ENCODE measurements at regions not wholly inside any gene's neighbourhood (a gene's known extent, or its start where the extent isn't known, plus 50 kb on each side); places are given as distances from the start of the nearest gene placed in this dataset.

DNA sequence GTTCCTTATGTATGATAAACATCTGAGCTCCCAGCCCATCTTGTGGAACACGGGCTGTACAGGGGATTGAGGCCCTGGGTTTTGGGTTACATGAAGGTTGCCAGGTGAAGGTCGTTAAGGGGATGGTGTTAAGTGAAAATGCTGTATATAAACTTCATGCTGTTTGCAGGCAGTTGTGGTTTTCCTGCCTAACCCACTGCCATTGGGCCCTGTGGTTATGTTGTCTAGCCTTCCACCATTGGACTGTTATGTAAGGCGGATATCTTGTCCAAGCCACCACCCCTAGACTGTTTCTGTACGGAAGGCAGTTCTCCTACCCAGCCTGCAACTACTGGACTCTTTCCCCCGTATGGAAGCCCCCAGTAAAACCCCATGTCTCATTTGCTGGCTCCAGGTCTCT is 246.1 kb downstream of the KIF4B start:
- H3K9me2 ChIP-seq (ENCODE audit: insufficient read depth): no peaks in the 10 kb centered on the region
- no peak overlapping the region for H2AFZ ChIP-seq (ENCODE audit: low read depth, low read length, poor library complexity, severe bottlenecking)
- H3K9me3 ChIP-seq (ENCODE audit: control insufficient read depth in 1 of 2, insufficient read depth in 1 of 2, low read depth in 1 of 2, low read length in 2 of 2): no peaks in the 10 kb centered on the region
- ChIA-PET RAD21 (ENCODE audit: low non-redundant PET in 1 of 2, low total read pairs in 2 of 2, uncharacterized antibody in 2 of 2, unreplicated experiment in 2 of 2) (no interaction called here), POLR2A (no interaction called here), CTCF (no interaction called here)
- no TSS peak for BruUV-seq (replicated peaks)
- H4K20me1 ChIP-seq (ENCODE audit: insufficient read depth): no peaks in the 10 kb centered on the region
- no peak overlapping the region for H3K9ac ChIP-seq (ENCODE audit: low read length)
- intact Hi-C loops (cut with micrococcal nuclease): loop anchor here (2.0 kb wide), 1 partner anchor 121 kb away; no protein-coding TSS in a partner anchor
- peaks cover 12% of the 10 kb centered on the region; the same call in 1 of the 2 replicates for H3K27me3 ChIP-seq (ENCODE audit: insufficient read depth, low read length)
- no peak overlapping the region for H3K4me3 ChIP-seq (replicated peaks in 1 of 2; ENCODE audit: low read depth in 1 of 2, low read length in 2 of 2)
- ATAC-seq: no peak
- H3K4me2 ChIP-seq (ENCODE audit: low read length): no peak overlapping the region
- no peaks in the 10 kb centered on the region for H3K36me3 ChIP-seq (ENCODE audit: control insufficient read depth in 1 of 2, insufficient read depth in 2 of 2, low read length in 2 of 2)
- TF ChIP-seq EZH2 (IDR thresholded peaks at IDR 0.05) (no peak), ZNF274 (IDR thresholded peaks at IDR 0.05; ENCODE audit: low read depth, low read length) (no peak)
- no peaks in the 10 kb centered on the region for H3K79me2 ChIP-seq (ENCODE audit: insufficient read depth, low read length)
- H3K27ac ChIP-seq (ENCODE audit: low read depth, low read length): no peak overlapping the region
- H3K4me1 ChIP-seq (ENCODE audit: control insufficient read depth in 1 of 2, insufficient read depth in 2 of 2, low read length in 2 of 2): no peaks in the 10 kb centered on the region
- no peak for DNase-seq (ENCODE audit: low read depth, low spot score)

DNA sequence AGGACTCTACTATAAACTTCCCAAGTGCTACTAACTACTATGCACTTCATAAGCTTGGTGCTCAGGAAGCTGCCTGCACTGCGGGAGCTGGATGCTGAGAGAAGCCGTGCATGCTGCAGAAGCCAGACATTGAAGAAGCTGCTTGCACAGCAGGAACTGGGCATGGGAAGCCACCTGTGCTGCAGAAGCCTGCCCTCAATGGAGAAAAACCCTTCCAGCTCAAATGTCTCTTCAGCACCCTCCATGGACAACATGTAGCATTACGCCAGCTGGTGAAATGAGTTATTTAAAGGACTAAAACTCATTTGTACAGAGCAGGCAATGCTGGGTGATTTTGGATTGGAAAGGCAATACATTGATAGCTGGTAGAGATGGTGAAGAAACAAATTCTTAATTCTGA is 247.2 kb downstream of the KIF4B start:
- BruUV-seq (replicated peaks): no TSS peak
- CTCF ChIA-PET: interaction anchor here (1.4 kb wide), 1 partner anchor 121 kb away, joined by 10 read pairs; no protein-coding TSS in a partner anchor
- POLR2A ChIA-PET: no interaction called here
- Histone ChIP-seq H3K27me3 (ENCODE audit: insufficient read depth, low read length) (peaks cover 14% of the 10 kb centered on the region; the same call in 1 of the 2 replicates), H3K36me3 (ENCODE audit: control insufficient read depth in 1 of 2, insufficient read depth in 2 of 2, low read length in 2 of 2) (no peaks in the 10 kb centered on the region), H3K4me3 (replicated peaks in 1 of 2; ENCODE audit: low read depth in 1 of 2, low read length in 2 of 2) (no peak overlapping the region), H4K20me1 (ENCODE audit: insufficient read depth) (no peaks in the 10 kb centered on the region), H2AFZ (ENCODE audit: low read depth, low read length, poor library complexity, severe bottlenecking) (no peak overlapping the region), H3K9me3 (ENCODE audit: control insufficient read depth in 1 of 2, insufficient read depth in 1 of 2, low read depth in 1 of 2, low read length in 2 of 2) (no peaks in the 10 kb centered on the region), H3K4me2 (ENCODE audit: low read length) (no peak overlapping the region), H3K9ac (ENCODE audit: low read length) (no peak overlapping the region), H3K4me1 (ENCODE audit: control insufficient read depth in 1 of 2, insufficient read depth in 2 of 2, low read length in 2 of 2) (no peaks in the 10 kb centered on the region), H3K27ac (ENCODE audit: low read depth, low read length) (no peak overlapping the region), H3K79me2 (ENCODE audit: insufficient read depth, low read length) (no peaks in the 10 kb centered on the region), H3K9me2 (ENCODE audit: insufficient read depth) (no peaks in the 10 kb centered on the region)
- ATAC-seq (peak; percentile 80), DNase-seq (ENCODE audit: low read depth, low spot score) (peak; percentile 6)
- intact Hi-C loops (cut with micrococcal nuclease): loop anchor here (2.0 kb wide), 1 partner anchor 122 kb away; no protein-coding TSS in a partner anchor
- RAD21 ChIA-PET (ENCODE audit: low non-redundant PET in 1 of 2, low total read pairs in 2 of 2, uncharacterized antibody in 2 of 2, unreplicated experiment in 2 of 2): interaction anchor here in 1 of 2 experiments (1.0 kb wide), 1 partner anchor 1871 kb away, joined by 3 read pairs; no protein-coding TSS in a partner anchor
- TF ChIP-seq RAD21 (IDR thresholded peaks at IDR 0.05; ENCODE audit: low read depth) (peak; percentile 44; the same call in 1 of the 2 replicates), CBX3 (IDR thresholded peaks at IDR 0.05; ENCODE audit: low read depth) (no peak), SIN3A (IDR thresholded peaks at IDR 0.05; ENCODE audit: low read depth) (no peak), EZH2 (IDR thresholded peaks at IDR 0.05) (no peak)
- TF ChIP-seq, protein P1, sequence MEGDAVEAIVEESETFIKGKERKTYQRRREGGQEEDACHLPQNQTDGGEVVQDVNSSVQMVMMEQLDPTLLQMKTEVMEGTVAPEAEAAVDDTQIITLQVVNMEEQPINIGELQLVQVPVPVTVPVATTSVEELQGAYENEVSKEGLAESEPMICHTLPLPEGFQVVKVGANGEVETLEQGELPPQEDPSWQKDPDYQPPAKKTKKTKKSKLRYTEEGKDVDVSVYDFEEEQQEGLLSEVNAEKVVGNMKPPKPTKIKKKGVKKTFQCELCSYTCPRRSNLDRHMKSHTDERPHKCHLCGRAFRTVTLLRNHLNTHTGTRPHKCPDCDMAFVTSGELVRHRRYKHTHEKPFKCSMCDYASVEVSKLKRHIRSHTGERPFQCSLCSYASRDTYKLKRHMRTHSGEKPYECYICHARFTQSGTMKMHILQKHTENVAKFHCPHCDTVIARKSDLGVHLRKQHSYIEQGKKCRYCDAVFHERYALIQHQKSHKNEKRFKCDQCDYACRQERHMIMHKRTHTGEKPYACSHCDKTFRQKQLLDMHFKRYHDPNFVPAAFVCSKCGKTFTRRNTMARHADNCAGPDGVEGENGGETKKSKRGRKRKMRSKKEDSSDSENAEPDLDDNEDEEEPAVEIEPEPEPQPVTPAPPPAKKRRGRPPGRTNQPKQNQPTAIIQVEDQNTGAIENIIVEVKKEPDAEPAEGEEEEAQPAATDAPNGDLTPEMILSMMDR (IDR thresholded peaks at IDR 0.05 in 2 of 3, conservative IDR thresholded peaks at IDR 0.05 in 1 of 3; ENCODE audit: borderline replicate concordance in 1 of 3, insufficient read depth in 1 of 3, low read depth in 2 of 3, low read length in 2 of 3): peak; percentile 24 to 47 (median 42); a peak in 5 of 6 replicates
